PC-9 (cell line): ENCODE measurements at regions not wholly inside any gene's neighbourhood (a gene's known extent, or its start where the extent isn't known, plus 50 kb on each side); places are given as distances from the start of the nearest gene placed in this dataset.

ENCODE experiments used
- EZH2 ChIP-seq: fragments of 200-600 bp; sonication (generic); IDR thresholded peaks from 2 replicates; pipeline ENCODE4 v1.8.0; 2017; ENCODE audit warnings: antibody characterized with exemption, low read depth
- TF ChIP-seq, protein P1 (sequence below): fragments of 200-600 bp; sonication (generic); conservative IDR thresholded peaks from 2 replicates; pipeline ENCODE4 v1.6.1; 2017; ENCODE audit warnings: mixed run types, antibody characterized with exemption, mild to moderate bottlenecking, moderate library complexity

DNA sequence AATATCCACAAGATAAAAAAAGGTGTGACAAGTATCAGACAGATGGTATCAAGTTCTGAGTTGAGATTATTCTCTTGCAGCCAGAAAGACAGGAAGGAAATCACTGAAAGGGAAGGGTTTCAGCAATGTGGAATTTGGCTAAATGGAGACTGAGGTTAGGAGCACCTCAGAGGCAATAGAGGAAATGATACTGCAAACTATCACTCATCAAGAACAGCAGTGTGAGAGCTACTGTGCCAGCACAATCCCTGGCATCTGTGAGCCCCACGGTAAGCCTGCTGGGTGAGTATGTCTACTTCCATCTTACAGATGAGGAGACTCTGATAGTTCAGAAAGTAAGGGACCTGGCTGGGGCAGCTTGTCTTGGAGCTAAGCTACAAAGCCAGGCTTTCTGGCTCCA is 162.0 kb downstream of the SALL1 start:
- no peak for TF ChIP-seq EZH2
- TF ChIP-seq, protein P1, sequence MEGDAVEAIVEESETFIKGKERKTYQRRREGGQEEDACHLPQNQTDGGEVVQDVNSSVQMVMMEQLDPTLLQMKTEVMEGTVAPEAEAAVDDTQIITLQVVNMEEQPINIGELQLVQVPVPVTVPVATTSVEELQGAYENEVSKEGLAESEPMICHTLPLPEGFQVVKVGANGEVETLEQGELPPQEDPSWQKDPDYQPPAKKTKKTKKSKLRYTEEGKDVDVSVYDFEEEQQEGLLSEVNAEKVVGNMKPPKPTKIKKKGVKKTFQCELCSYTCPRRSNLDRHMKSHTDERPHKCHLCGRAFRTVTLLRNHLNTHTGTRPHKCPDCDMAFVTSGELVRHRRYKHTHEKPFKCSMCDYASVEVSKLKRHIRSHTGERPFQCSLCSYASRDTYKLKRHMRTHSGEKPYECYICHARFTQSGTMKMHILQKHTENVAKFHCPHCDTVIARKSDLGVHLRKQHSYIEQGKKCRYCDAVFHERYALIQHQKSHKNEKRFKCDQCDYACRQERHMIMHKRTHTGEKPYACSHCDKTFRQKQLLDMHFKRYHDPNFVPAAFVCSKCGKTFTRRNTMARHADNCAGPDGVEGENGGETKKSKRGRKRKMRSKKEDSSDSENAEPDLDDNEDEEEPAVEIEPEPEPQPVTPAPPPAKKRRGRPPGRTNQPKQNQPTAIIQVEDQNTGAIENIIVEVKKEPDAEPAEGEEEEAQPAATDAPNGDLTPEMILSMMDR, result no peak
